ENCODE measurements at regions not wholly inside any gene's neighbourhood (a gene's known extent, or its start where the extent isn't known, plus 50 kb on each side); places are given as distances from the start of the nearest gene placed in this dataset.

DNA sequence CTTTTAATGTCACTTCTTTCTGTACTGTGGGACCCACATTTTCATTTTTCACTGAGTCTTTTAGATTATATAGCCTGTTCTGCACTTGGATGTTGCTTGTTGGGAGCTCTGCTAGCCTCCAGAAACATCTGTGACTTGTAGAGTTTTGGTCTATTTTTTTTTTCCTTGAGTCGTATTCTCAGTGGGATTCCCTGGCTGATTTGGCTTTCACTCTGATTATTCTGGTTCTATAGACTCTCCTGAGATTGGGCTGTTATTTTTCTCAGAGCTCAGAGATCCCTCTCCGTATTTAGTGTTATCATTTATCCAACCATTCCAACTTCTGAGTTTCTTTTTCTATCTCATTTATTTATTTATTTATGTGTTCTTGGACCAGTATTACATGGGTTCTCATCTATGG lies 339.3 kb downstream of the FAM170A start:
- TF ChIP-seq ZNF501 (tag by site-specific recombination; IDR thresholded peaks at IDR 0.05): no peak
- TF ChIP-seq, protein P1, sequence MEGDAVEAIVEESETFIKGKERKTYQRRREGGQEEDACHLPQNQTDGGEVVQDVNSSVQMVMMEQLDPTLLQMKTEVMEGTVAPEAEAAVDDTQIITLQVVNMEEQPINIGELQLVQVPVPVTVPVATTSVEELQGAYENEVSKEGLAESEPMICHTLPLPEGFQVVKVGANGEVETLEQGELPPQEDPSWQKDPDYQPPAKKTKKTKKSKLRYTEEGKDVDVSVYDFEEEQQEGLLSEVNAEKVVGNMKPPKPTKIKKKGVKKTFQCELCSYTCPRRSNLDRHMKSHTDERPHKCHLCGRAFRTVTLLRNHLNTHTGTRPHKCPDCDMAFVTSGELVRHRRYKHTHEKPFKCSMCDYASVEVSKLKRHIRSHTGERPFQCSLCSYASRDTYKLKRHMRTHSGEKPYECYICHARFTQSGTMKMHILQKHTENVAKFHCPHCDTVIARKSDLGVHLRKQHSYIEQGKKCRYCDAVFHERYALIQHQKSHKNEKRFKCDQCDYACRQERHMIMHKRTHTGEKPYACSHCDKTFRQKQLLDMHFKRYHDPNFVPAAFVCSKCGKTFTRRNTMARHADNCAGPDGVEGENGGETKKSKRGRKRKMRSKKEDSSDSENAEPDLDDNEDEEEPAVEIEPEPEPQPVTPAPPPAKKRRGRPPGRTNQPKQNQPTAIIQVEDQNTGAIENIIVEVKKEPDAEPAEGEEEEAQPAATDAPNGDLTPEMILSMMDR (tag by site-specific recombination; IDR thresholded peaks at IDR 0.05): no peak

Data from HEK293 (cell line).